ENCODE measurements at regions not wholly inside any gene's neighbourhood (a gene's known extent, or its start where the extent isn't known, plus 50 kb on each side); places are given as distances from the start of the nearest gene placed in this dataset.
"Not testable (repeated sequence)": the region's sequence is repeated elsewhere in the genome, so short reads cannot be mapped to it uniquely, and the experiment has no call there.

DNA sequence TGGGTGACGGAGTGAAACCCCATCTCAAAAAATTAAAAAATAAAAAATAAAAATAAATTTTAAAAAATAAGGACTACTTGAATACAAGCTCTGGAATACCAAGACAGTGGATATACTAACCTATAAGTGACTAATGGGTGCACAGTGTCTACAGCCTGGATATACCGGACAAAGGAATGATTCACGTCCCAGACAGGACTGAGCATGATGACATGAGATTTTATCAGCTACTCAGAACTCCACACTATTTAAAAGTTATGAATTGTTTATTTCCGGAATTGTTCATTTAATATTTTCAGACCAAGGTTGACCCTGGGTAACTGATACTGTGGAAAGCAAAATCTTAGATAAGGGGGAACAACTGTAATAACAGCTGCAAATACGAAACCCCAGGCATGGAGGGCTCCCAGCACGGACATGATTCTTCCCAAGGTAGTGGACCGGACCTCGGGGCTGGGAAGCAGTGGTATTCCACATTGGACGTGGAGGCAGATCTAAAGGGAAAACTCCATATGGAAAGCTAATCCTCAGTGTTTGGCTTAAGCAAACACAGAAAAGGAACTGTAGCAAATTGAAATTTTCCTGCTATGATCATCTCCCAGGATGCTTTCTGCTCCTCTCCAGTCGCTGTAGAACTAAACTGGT lies 102.6 kb upstream of the TSHZ3 start:
- Mint-ChIP-seq H3K4me1 (no peaks in the 10 kb centered on the region), H3K27ac (no peak overlapping the region), H3K9me3 (no peaks in the 10 kb centered on the region), H3K36me3 (ENCODE audit: low read depth) (no peaks in the 10 kb centered on the region), H3K4me3 (no peak overlapping the region), H3K27me3 (no peaks in the 10 kb centered on the region)
- POLR2A ChIA-PET, result no interaction called here
- no peak for DNase-seq
- CTCF ChIA-PET, result interaction anchor here (0.5 kb wide), 1 partner anchor 49 kb away, joined by 4 read pairs; no protein-coding TSS in a partner anchor

GRCh38 chr19:31459430-31459829 lies 110.2 kb upstream of the TSHZ3 start:
- no peaks in the 10 kb centered on the region for H3K9me3 Mint-ChIP-seq
- POLR2A ChIA-PET, result no interaction called here

GRCh38 chr19:31461814-31462539 lies 112.7 kb upstream of the TSHZ3 start:
- Mint-ChIP-seq H3K27me3 (no peaks in the 10 kb centered on the region), H3K36me3 (ENCODE audit: low read depth) (no peaks in the 10 kb centered on the region), H3K4me3 (no peak overlapping the region), H3K27ac (no peak overlapping the region), H3K4me1 (no peaks in the 10 kb centered on the region), H3K9me3 (no peaks in the 10 kb centered on the region)
- ChIA-PET CTCF (no interaction called here), POLR2A (no interaction called here)
- DNase-seq, result no peak

More at GRCh38 chr19:31459430-31459829, 110.2 kb upstream of the TSHZ3 start:
- H3K4me3 Mint-ChIP-seq, result no peak overlapping the region
- CTCF ChIA-PET, result no interaction called here
- H3K4me1 Mint-ChIP-seq, result no peaks in the 10 kb centered on the region
- H3K27ac Mint-ChIP-seq, result no peak overlapping the region
- H3K27me3 Mint-ChIP-seq, result no peaks in the 10 kb centered on the region
- no peak for DNase-seq
- H3K36me3 Mint-ChIP-seq (ENCODE audit: low read depth), result no peaks in the 10 kb centered on the region

DNA sequence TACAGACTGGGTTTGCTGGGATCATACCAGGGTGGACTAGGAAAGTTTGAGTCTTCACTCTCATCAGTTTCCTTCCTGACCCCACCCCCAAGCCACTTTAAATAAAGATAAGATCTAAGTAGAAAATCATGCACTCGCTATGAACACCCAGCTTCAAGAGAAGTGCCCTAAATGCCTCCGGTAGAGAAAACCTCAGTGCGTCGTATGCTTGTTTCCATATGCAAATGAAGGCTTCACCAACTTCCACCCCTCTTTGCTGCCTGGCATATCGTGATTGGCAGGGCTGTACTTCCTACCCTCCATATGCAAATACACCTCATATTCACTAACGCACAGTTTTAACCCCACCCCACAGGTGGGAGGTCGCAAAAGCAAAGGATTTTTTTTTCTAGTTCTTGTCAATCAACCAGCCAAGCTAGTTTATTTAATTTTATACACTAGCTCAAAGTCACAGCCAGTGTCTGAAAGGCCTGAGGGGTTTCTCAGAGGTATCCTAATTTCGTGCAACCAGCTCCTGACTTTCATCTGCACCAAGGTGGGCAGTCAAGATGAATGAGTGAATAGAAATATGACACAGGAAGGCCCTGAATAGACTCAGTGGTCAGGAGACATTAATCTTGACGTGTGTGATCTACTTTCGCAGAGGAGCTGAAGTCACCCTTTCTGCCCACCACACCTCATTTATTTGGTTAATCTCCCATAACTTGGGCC lies 121.1 kb upstream of the TSHZ3 start:
- ChIA-PET CTCF (no interaction called here), POLR2A (no interaction called here)
- H3K27ac Mint-ChIP-seq, result no peak overlapping the region
- no peaks in the 10 kb centered on the region for H3K27me3 Mint-ChIP-seq
- H3K9me3 Mint-ChIP-seq, result no peaks in the 10 kb centered on the region
- no peak for DNase-seq
- H3K36me3 Mint-ChIP-seq (ENCODE audit: low read depth), result no peaks in the 10 kb centered on the region
- H3K4me3 Mint-ChIP-seq, result no peak overlapping the region
- no peaks in the 10 kb centered on the region for H3K4me1 Mint-ChIP-seq

DNA sequence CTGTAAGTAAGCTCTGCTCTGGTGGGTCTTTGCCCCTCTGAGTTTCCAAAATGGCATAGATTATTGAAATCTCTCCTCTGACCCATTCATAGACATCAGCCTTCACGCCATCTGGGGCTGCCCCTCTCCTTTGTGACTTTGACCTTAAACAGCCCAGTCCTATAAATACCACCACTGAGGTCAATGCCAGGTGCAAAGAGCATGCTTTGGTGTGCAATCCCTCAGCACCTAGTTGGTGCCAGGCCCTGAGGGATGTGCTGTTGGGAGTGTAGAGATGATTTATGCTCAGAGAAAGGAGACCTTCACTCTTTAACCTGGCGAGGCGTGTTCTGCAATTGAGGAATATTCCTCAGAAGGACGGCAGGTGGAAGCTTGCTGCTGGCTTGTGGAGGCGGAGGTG lies 121.7 kb upstream of the TSHZ3 start:
- Mint-ChIP-seq H3K27ac (no peak overlapping the region), H3K4me3 (no peak overlapping the region), H3K27me3 (no peaks in the 10 kb centered on the region), H3K36me3 (ENCODE audit: low read depth) (no peaks in the 10 kb centered on the region), H3K4me1 (no peaks in the 10 kb centered on the region), H3K9me3 (no peaks in the 10 kb centered on the region)
- POLR2A ChIA-PET, result no interaction called here
- no peak for DNase-seq
- CTCF ChIA-PET, result no interaction called here

DNA sequence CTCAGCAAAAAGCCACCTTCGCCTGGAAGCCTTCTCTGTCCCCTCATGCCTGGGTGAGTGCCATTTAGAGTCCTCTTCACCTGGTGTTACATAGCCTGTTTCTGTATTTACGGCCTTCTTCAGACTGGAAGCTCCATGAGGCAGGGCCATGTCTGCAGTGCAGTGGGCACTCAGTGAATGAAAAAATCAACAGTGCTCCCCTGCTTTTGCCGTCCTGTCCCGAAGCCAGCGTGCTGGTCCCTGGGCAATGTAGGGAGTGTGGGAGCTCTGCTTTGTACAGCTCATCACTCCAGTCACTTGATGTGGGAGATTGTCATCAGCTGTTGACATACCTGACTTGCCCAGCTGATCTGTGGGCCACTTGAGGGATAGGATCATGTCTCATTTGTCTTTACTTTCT lies 129.0 kb upstream of the TSHZ3 start:
- DNase-seq, result no peak
- Mint-ChIP-seq H3K4me3 (no peak overlapping the region), H3K4me1 (no peaks in the 10 kb centered on the region), H3K9me3 (no peaks in the 10 kb centered on the region), H3K27ac (no peak overlapping the region), H3K36me3 (ENCODE audit: low read depth) (no peaks in the 10 kb centered on the region), H3K27me3 (no peaks in the 10 kb centered on the region)
- POLR2A ChIA-PET, result no interaction called here
- CTCF ChIA-PET, result interaction anchor here (0.6 kb wide), 1 partner anchor 605 kb away, joined by 3 read pairs; no protein-coding TSS in a partner anchor

DNA sequence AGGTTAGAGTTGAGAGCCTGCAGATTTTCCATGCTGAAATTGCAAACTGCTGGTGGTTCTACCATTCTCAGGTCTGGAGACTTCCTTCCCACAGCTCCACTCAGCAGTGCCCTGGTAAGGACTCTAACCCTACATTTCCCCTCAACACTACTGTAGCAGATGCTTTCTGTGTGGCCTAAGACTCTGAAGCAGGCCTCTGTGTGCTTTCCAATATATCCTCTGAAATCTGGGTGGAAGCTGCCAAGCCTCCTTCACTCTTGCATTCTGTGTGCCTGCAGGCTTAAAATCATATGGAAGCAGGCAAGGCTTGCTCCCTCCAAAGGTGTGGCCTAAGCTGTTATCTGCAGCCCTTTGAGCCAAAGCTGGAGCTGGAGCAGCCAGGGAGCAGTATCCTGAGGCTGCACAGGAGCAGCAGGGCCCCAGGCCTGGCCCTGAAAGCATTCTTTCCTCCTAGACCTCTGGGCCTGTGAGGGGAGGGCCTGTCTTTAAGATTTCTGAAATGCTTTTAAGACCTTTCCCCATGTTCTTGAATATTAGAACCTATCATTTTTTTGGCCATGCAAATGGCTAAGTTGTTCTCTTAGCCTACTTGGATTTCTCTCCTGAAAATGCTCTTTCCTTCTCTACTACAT lies 134.1 kb upstream of the TSHZ3 start:
- DNase-seq, result no peak
- ChIA-PET POLR2A (no interaction called here), CTCF (no interaction called here)
- H3K27me3 Mint-ChIP-seq, result no peaks in the 10 kb centered on the region
- H3K4me3 Mint-ChIP-seq, result no peak overlapping the region
- no peak overlapping the region for H3K27ac Mint-ChIP-seq
- no peaks in the 10 kb centered on the region for H3K4me1 Mint-ChIP-seq
- peaks cover 11% of the 10 kb centered on the region for H3K9me3 Mint-ChIP-seq
- no peaks in the 10 kb centered on the region for H3K36me3 Mint-ChIP-seq (ENCODE audit: low read depth)

GRCh38 chr19:31484858-31485410 lies 135.7 kb upstream of the TSHZ3 start:
- DNase-seq; H3K27me3 Mint-ChIP-seq; CTCF ChIA-PET; H3K36me3 Mint-ChIP-seq (ENCODE audit: low read depth); H3K4me3 Mint-ChIP-seq; H3K4me1 Mint-ChIP-seq; H3K27ac Mint-ChIP-seq; POLR2A ChIA-PET: not testable (repeated sequence)
- peaks cover 11% of the 10 kb centered on the region for H3K9me3 Mint-ChIP-seq

DNA sequence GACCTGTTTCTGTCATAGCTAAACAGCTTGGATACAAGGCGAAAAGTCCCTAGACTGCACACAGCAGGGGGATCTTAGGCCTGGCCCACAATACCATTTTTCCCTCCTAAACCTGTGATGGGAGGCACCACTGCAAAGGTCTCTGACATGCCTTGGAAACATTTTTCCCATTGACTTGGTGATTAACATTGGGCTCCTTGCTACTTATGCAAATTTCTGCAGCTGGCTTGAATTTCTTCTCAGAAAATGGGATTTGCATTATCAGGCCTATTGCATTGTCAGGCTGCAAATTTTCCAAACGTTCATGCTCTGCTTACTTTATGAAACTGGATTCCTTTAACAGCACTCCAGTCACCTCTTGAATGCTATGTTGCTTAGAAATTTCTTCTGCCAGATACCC lies 136.2 kb upstream of the TSHZ3 start:
- no peak for DNase-seq
- H3K4me1 Mint-ChIP-seq, result no peaks in the 10 kb centered on the region
- H3K27ac Mint-ChIP-seq, result no peak overlapping the region
- ChIA-PET POLR2A (no interaction called here), CTCF (no interaction called here)
- no peaks in the 10 kb centered on the region for H3K36me3 Mint-ChIP-seq (ENCODE audit: low read depth)
- H3K4me3 Mint-ChIP-seq, result no peak overlapping the region
- H3K27me3 Mint-ChIP-seq, result no peaks in the 10 kb centered on the region
- H3K9me3 Mint-ChIP-seq, result peaks cover 11% of the 10 kb centered on the region

- no peak for DNase-seq
- no peak overlapping the region for H3K4me3 Mint-ChIP-seq
- CTCF ChIA-PET, result no interaction called here
- no peaks in the 10 kb centered on the region for H3K27me3 Mint-ChIP-seq
- no peaks in the 10 kb centered on the region for H3K36me3 Mint-ChIP-seq (ENCODE audit: low read depth)
- peaks cover 5% of the 10 kb centered on the region for H3K9me3 Mint-ChIP-seq
- POLR2A ChIA-PET, result no interaction called here
- H3K27ac Mint-ChIP-seq, result no peak overlapping the region
- no peaks in the 10 kb centered on the region for H3K4me1 Mint-ChIP-seq
Measured at GRCh38 chr19:31491242-31491641, 142.0 kb upstream of the TSHZ3 start.

GRCh38 chr19:31492050-31492449 lies 142.8 kb upstream of the TSHZ3 start:
- H3K4me3 Mint-ChIP-seq, result no peak overlapping the region

DNA sequence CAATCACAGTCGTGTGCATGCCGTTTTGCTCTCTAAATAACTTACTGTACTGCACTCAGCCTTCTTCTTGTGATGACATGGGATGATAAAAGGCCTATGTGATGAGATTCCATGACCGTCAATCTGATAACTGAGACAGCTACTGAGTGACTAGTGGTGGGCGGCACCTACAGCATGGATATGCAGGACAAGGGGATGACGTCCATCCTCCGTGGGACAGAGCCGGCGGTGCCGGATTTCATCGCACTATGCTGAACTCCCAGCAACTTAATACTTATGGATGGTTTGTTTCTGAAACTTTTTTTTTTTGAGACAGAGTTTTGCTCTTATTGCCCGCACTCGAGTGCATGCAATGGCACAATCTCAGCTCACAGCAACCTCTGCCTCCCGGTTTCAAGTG lies 146.8 kb upstream of the TSHZ3 start:
- no peaks in the 10 kb centered on the region for H3K27me3 Mint-ChIP-seq
- no peaks in the 10 kb centered on the region for H3K4me1 Mint-ChIP-seq
- H3K27ac Mint-ChIP-seq, result no peak overlapping the region
- DNase-seq, result no peak
- POLR2A ChIA-PET, result no interaction called here
- H3K4me3 Mint-ChIP-seq, result no peak overlapping the region
- CTCF ChIA-PET, result no interaction called here
- H3K36me3 Mint-ChIP-seq (ENCODE audit: low read depth), result no peaks in the 10 kb centered on the region
- H3K9me3 Mint-ChIP-seq, result no peaks in the 10 kb centered on the region

More at GRCh38 chr19:31492050-31492449, 142.8 kb upstream of the TSHZ3 start:
- no peak overlapping the region for H3K27ac Mint-ChIP-seq
- ChIA-PET CTCF (interaction anchor here (0.6 to 1.1 kb wide), 2 partner anchors 23 to 695 kb away, joined by 3 read pairs; no protein-coding TSS in a partner anchor), POLR2A (no interaction called here)
- no peaks in the 10 kb centered on the region for H3K9me3 Mint-ChIP-seq
- H3K27me3 Mint-ChIP-seq, result no peaks in the 10 kb centered on the region
- no peaks in the 10 kb centered on the region for H3K36me3 Mint-ChIP-seq (ENCODE audit: low read depth)
- H3K4me1 Mint-ChIP-seq, result no peaks in the 10 kb centered on the region
- DNase-seq, result no peak

DNA sequence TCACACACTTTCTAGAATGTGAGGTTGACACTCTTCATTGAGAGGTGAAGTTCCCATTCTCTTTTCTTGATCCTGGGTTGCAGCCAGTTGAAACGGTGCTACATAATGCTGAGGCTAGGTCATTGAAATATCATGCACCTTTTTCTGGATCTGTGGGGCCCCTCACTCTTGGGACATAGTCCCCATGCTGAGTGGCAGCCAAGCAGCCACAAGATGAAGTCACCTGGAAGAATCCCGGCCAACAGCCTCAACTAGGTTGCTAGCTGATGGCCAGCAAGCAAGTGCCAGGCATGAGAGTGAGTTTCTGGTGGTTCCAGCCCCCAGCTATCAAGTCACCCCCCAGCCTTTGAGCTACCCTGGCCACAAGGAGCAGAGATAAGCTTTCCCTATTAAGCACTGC lies 148.5 kb upstream of the TSHZ3 start:
- Mint-ChIP-seq H3K9me3 (no peaks in the 10 kb centered on the region), H3K4me3 (no peak overlapping the region), H3K27me3 (no peaks in the 10 kb centered on the region), H3K27ac (no peak overlapping the region), H3K4me1 (no peaks in the 10 kb centered on the region), H3K36me3 (ENCODE audit: low read depth) (no peaks in the 10 kb centered on the region)
- CTCF ChIA-PET, result interaction anchor here (1.8 kb wide), 1 partner anchor 21 kb away, joined by 4 read pairs; no protein-coding TSS in a partner anchor
- DNase-seq, result no peak
- POLR2A ChIA-PET, result no interaction called here

All from activated CD4-positive, alpha-beta T cell treated with anti-CD3 and anti-CD28 coated beads, Interleukin-2, amount 10 ng/mL, durations not matched to agents 7 days and 5 days (primary cell).